ENCODE measurements at regions not wholly inside any gene's neighbourhood (a gene's known extent, or its start where the extent isn't known, plus 50 kb on each side); places are given as distances from the start of the nearest gene placed in this dataset.

DNA sequence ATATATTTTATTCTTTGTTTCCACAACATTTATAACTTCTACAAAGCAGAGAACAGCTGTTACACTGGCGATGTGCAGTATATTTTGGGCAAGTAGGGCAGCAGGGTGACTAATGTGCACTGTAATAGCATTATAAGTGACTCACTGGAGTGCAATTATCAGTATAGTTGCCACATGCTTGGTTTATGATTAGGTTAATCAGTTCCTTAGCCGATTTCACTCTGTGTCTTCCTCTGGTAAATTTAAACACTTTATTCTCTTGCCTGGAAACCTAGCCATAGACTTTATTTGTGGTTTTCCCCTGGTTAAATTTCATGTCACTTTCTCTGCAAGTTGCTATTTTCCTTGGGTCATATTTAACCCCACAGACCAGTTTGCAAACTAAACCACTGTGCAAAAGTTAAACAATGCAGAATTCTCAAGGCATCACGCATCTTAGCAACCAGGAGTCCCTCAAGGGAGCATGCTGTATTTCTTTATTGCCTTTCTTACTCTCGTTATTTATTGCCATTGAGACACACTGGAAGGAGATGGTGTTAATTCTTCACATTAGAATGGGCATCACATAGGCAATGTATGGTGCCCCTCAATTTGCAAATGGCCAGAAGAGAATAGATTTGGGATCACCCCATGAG lies 690.2 kb upstream of the DPPA4 start:
- ChIA-PET POLR2A (ENCODE audit: unreplicated experiment) (no interaction called here), CTCF (no interaction called here)
- H3K4me3 ChIP-seq (ENCODE audit: low read length) = no peak overlapping the region
- no peaks in the 10 kb centered on the region for H3K9me2 ChIP-seq (replicated peaks; ENCODE audit: low read length)
- ATAC-seq = peak; percentile 96
- no peaks in the 10 kb centered on the region for H3K9me3 ChIP-seq (ENCODE audit: low read length)
- no peak overlapping the region for H3K27ac ChIP-seq (ENCODE audit: low read length)
- H3F3A ChIP-seq (ENCODE audit: low read length, unreplicated experiment) = no peaks in the 10 kb centered on the region
- no peak overlapping the region for H2AFZ ChIP-seq (ENCODE audit: low read length)
- no TSS peak for BruUV-seq (replicated peaks)
- H4K20me1 ChIP-seq (ENCODE audit: low read length) = no peaks in the 10 kb centered on the region
- H3K79me2 ChIP-seq (ENCODE audit: low read length) = no peaks in the 10 kb centered on the region
- intact Hi-C loops (cut with micrococcal nuclease) = no loop called here
- TF ChIP-seq EZH2 (IDR thresholded peaks at IDR 0.05; ENCODE audit: low read length, unreplicated experiment) (no peak), EZH2phosphoT487 (IDR thresholded peaks at IDR 0.05; ENCODE audit: borderline replicate concordance, low read length) (no peak), CTCF (conservative IDR thresholded peaks at IDR 0.05; ENCODE audit: low read depth, low read length) (no peak)
- peak; percentile 48 for DNase-seq
- no peaks in the 10 kb centered on the region for H3K36me3 ChIP-seq (ENCODE audit: low read depth, low read length)
- H3K9ac ChIP-seq (ENCODE audit: low read length) = no peak overlapping the region
- H3K4me2 ChIP-seq (ENCODE audit: low read length) = no peak overlapping the region
- H3K27me3 ChIP-seq (ENCODE audit: low read length) = no peaks in the 10 kb centered on the region
- 0 out of 2 replicates have a peak, but pooled peaks cover 3% of the 10 kb centered on the region for H3K4me1 ChIP-seq (ENCODE audit: insufficient read depth, low read length)

- no TSS peak for BruUV-seq (replicated peaks)
- DNase-seq (no peak), ATAC-seq (no peak)
- Histone ChIP-seq H3K27me3 (ENCODE audit: low read length) (no peaks in the 10 kb centered on the region), H3K27ac (ENCODE audit: low read length) (no peak overlapping the region), H3K9me2 (replicated peaks; ENCODE audit: low read length) (no peaks in the 10 kb centered on the region), H3K4me1 (ENCODE audit: insufficient read depth, low read length) (0 out of 2 replicates have a peak, but pooled peaks cover 3% of the 10 kb centered on the region), H3F3A (ENCODE audit: low read length, unreplicated experiment) (no peaks in the 10 kb centered on the region), H2AFZ (ENCODE audit: low read length) (no peak overlapping the region), H3K36me3 (ENCODE audit: low read depth, low read length) (no peaks in the 10 kb centered on the region), H3K4me3 (ENCODE audit: low read length) (no peak overlapping the region), H3K9ac (ENCODE audit: low read length) (no peak overlapping the region), H3K4me2 (ENCODE audit: low read length) (no peak overlapping the region), H3K9me3 (ENCODE audit: low read length) (no peaks in the 10 kb centered on the region), H4K20me1 (ENCODE audit: low read length) (no peaks in the 10 kb centered on the region), H3K79me2 (ENCODE audit: low read length) (no peaks in the 10 kb centered on the region)
- TF ChIP-seq CTCF (conservative IDR thresholded peaks at IDR 0.05; ENCODE audit: low read depth, low read length) (no peak), EZH2phosphoT487 (IDR thresholded peaks at IDR 0.05; ENCODE audit: borderline replicate concordance, low read length) (no peak), EZH2 (IDR thresholded peaks at IDR 0.05; ENCODE audit: low read length, unreplicated experiment) (no peak)
- POLR2A ChIA-PET (ENCODE audit: unreplicated experiment) = no interaction called here
- intact Hi-C loops (cut with micrococcal nuclease) = no loop called here
- CTCF ChIA-PET = no interaction called here
Measured at GRCh38 chr3:110031975-110032374, 694.6 kb upstream of the DPPA4 start.

- Histone ChIP-seq H3K27ac (ENCODE audit: low read length) (no peak overlapping the region), H3K27me3 (ENCODE audit: low read length) (no peaks in the 10 kb centered on the region), H3K36me3 (ENCODE audit: low read depth, low read length) (no peaks in the 10 kb centered on the region), H3K4me1 (ENCODE audit: insufficient read depth, low read length) (no peaks in the 10 kb centered on the region), H2AFZ (ENCODE audit: low read length) (no peak overlapping the region), H3K9me3 (ENCODE audit: low read length) (no peaks in the 10 kb centered on the region), H3K9me2 (replicated peaks; ENCODE audit: low read length) (no peaks in the 10 kb centered on the region), H3K4me3 (ENCODE audit: low read length) (no peak overlapping the region), H3K9ac (ENCODE audit: low read length) (no peak overlapping the region), H4K20me1 (ENCODE audit: low read length) (no peaks in the 10 kb centered on the region), H3K79me2 (ENCODE audit: low read length) (no peaks in the 10 kb centered on the region), H3K4me2 (ENCODE audit: low read length) (no peak overlapping the region), H3F3A (ENCODE audit: low read length, unreplicated experiment) (no peaks in the 10 kb centered on the region)
- BruUV-seq (replicated peaks) = no TSS peak
- POLR2A ChIA-PET (ENCODE audit: unreplicated experiment) = no interaction called here
- no peak for DNase-seq
- intact Hi-C loops (cut with micrococcal nuclease) = no loop called here
- TF ChIP-seq EZH2 (IDR thresholded peaks at IDR 0.05; ENCODE audit: low read length, unreplicated experiment) = no peak
- no peak for TF ChIP-seq CTCF (conservative IDR thresholded peaks at IDR 0.05; ENCODE audit: low read depth, low read length)
- TF ChIP-seq EZH2phosphoT487 (IDR thresholded peaks at IDR 0.05; ENCODE audit: borderline replicate concordance, low read length) = no peak
- CTCF ChIA-PET = no interaction called here
- no peak for ATAC-seq
Measured at GRCh38 chr3:110059431-110059830, 722.1 kb upstream of the DPPA4 start.

Data from PC-3 (cell line).